Heart left ventricle (tissue), 13 donors: ENCODE measurements at regions not wholly inside any gene's neighbourhood (a gene's known extent, or its start where the extent isn't known, plus 50 kb on each side); places are given as distances from the start of the nearest gene placed in this dataset.

Experiments
- CTCF ChIP-seq, 12 donors: fragments of 200-600 bp; sonication (generic) in 4 of 12; IDR thresholded peaks; one replicate each; pipeline versions ENCODE4 v1.5.0 to v1.8.0; 2018 to 2022; ENCODE audit warnings: antibody characterized with exemption in 12 of 12, mild to moderate bottlenecking in 5 of 12
- POLR2A ChIP-seq, 2 donors: fragments of 450-650 bp; IDR thresholded peaks; one replicate each; pipeline ENCODE4 v1.6.1; 2017; ENCODE audit warnings: antibody characterized with exemption in 2 of 2, mild to moderate bottlenecking in 2 of 2, moderate library complexity in 2 of 2
- donor health status: ischemic (EF 13 %, LVEDD 7.1; RV severe dilation, severe dysfunction).
- donor health status: DM: no; HTN: yes; CAD: no.
- donor health status: DM: no; HTN: no; CAD: no.
- donor health status: ischemic (EF 25% LVEDD 6.9; RV normal size, moderate dysfunction).
- donor health status: ischemic (EF 25% LVEDD 5.7; RV mildly dilated, moderate dysfunction).
- donor health status: ischemic (EF 35%, LVEDD 5.7; RV mildly dilated, moderate dysfunction).
- donor health status: nonischemic (EF 11% LVEDD 7.7; RV severe dilation, severe dysfunction).
- donor health status: DM: yes; HTN: yes; CAD: no.
- donor health status: PGD.
- donor health status: ischemic (EF 29% LVEDD 5.4; RV normal size, mild dysfunction).
- donor health status: nonischemic (EF 23%, LVEDD 6.1; RV moderate dilation, normal function).

DNA sequence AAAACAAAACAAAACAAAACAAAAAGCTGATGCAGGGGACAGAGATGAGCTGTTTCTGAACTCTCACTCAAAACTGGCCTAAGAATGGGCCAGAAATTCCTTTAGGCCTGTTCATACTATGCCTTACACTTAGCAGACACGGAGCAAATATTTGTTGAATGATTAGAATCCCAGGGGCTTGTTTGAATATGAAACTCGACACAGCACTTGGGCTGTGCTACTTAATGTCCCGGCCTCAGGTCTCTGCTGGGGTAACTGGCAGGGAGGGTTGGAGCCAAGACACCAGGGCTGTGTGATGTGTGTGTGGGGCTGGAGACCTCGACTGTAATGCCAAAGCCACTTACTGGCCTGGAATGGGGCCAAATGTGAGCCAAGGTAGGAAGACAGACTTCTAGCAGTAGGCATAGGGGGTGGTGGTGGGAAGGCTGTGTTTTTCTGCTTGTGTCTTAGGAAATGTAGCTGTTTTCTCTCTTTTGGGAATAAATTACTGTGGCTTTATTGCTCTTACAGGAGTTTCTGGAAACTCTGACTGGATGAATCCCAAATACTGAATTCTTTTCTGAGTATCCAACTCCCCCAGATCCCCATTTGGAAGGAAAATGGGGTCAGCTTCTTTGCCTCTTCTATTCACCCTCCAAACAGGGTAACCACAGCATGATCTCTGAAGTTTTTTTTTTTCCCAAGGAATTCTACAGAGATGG lies 66.7 kb downstream of the EMX2 start:
- no peak for TF ChIP-seq CTCF (IDR thresholded peaks at IDR 0.05)
- no peak for TF ChIP-seq POLR2A (IDR thresholded peaks at IDR 0.05)
